ENCODE measurements at regions not wholly inside any gene's neighbourhood (a gene's known extent, or its start where the extent isn't known, plus 50 kb on each side); places are given as distances from the start of the nearest gene placed in this dataset.

DNA sequence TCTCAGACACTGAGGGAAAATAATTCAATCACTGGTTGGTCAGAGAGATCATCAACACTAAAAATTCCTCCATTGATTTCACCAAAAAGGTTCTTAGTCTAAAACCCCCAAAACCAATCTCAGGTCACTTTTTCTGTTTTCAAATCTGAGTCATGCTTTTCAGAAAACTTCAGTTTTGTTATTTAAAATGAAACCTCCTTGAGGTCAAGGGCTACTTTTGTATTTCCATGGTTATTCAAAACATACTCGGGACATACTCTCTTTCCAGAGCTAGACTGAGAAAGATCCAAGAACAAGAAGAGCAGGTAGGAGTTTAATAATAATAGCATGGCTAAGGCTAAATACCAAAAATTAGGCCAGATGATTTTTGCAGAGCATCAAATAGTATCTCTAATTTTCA is 152.8 kb downstream of the SDHAF3 start:
- Histone ChIP-seq H3K4me3 (ENCODE audit: low read depth, low read length, poor library complexity, severe bottlenecking) (no peak overlapping the region), H3K36me3 (ENCODE audit: insufficient read depth, low read length, poor library complexity, severe bottlenecking) (no peaks in the 10 kb centered on the region), H3K4me1 (ENCODE audit: insufficient read depth, low read length, poor library complexity, severe bottlenecking) (no peaks in the 10 kb centered on the region), H3K27ac (ENCODE audit: low read depth, low read length, poor library complexity, severe bottlenecking) (no peak overlapping the region), H3K9me3 (ENCODE audit: low read depth, low read length, poor library complexity, severe bottlenecking) (no peaks in the 10 kb centered on the region), H3K27me3 (replicated peaks; ENCODE audit: insufficient read depth, low read depth, low read length, poor library complexity) (no peaks in the 10 kb centered on the region)
- BruUV-seq (replicated peaks) = no TSS peak
- POLR2A ChIA-PET (ENCODE audit: low non-redundant PET) = no interaction called here
- TF ChIP-seq, protein P1, sequence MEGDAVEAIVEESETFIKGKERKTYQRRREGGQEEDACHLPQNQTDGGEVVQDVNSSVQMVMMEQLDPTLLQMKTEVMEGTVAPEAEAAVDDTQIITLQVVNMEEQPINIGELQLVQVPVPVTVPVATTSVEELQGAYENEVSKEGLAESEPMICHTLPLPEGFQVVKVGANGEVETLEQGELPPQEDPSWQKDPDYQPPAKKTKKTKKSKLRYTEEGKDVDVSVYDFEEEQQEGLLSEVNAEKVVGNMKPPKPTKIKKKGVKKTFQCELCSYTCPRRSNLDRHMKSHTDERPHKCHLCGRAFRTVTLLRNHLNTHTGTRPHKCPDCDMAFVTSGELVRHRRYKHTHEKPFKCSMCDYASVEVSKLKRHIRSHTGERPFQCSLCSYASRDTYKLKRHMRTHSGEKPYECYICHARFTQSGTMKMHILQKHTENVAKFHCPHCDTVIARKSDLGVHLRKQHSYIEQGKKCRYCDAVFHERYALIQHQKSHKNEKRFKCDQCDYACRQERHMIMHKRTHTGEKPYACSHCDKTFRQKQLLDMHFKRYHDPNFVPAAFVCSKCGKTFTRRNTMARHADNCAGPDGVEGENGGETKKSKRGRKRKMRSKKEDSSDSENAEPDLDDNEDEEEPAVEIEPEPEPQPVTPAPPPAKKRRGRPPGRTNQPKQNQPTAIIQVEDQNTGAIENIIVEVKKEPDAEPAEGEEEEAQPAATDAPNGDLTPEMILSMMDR (conservative IDR thresholded peaks at IDR 0.05; ENCODE audit: low read depth, low read length) = no peak
- TF ChIP-seq EZH2 (IDR thresholded peaks at IDR 0.05; ENCODE audit: borderline replicate concordance, low read depth, low read length, poor library complexity, severe bottlenecking) = no peak
- DNase-seq (ENCODE audit: low spot score) = no peak
- intact Hi-C loops (cut with micrococcal nuclease; ENCODE audit: unreplicated experiment) = no loop called here
- CTCF ChIA-PET = no interaction called here

DNA sequence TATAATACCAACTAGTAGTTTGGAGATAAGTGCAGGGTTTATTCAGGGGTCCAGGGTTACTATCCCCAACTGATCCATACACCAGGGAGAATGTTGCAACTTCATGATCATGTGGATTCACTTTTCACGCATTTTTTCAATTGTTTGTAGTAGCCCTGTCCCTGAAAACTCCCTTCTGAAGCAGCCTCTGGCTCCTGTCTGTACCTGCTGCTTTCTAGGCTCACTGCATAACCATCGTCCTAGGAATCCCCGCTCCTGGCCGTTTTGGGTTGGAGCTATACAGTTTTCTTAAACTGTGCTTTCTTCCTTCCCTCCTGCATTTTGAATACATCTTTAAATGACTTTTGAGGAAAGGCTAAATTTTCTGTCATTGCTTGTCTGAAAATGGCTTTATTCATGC is 154.1 kb downstream of the SDHAF3 start:
- POLR2A ChIA-PET (ENCODE audit: low non-redundant PET) = no interaction called here
- H3K27ac ChIP-seq (ENCODE audit: low read depth, low read length, poor library complexity, severe bottlenecking) = no peak overlapping the region
- CTCF ChIA-PET = no interaction called here
- intact Hi-C loops (cut with micrococcal nuclease; ENCODE audit: unreplicated experiment) = no loop called here
- H3K4me1 ChIP-seq (ENCODE audit: insufficient read depth, low read length, poor library complexity, severe bottlenecking) = no peaks in the 10 kb centered on the region
- no peaks in the 10 kb centered on the region for H3K36me3 ChIP-seq (ENCODE audit: insufficient read depth, low read length, poor library complexity, severe bottlenecking)
- no peaks in the 10 kb centered on the region for H3K27me3 ChIP-seq (replicated peaks; ENCODE audit: insufficient read depth, low read depth, low read length, poor library complexity)
- TF ChIP-seq, protein P1 (conservative IDR thresholded peaks at IDR 0.05; ENCODE audit: low read depth, low read length) = no peak
- TF ChIP-seq EZH2 (IDR thresholded peaks at IDR 0.05; ENCODE audit: borderline replicate concordance, low read depth, low read length, poor library complexity, severe bottlenecking) = no peak
- no peak overlapping the region for H3K4me3 ChIP-seq (ENCODE audit: low read depth, low read length, poor library complexity, severe bottlenecking)
- H3K9me3 ChIP-seq (ENCODE audit: low read depth, low read length, poor library complexity, severe bottlenecking) = no peaks in the 10 kb centered on the region
- no peak for DNase-seq (ENCODE audit: low spot score)
- BruUV-seq (replicated peaks) = no TSS peak

DNA sequence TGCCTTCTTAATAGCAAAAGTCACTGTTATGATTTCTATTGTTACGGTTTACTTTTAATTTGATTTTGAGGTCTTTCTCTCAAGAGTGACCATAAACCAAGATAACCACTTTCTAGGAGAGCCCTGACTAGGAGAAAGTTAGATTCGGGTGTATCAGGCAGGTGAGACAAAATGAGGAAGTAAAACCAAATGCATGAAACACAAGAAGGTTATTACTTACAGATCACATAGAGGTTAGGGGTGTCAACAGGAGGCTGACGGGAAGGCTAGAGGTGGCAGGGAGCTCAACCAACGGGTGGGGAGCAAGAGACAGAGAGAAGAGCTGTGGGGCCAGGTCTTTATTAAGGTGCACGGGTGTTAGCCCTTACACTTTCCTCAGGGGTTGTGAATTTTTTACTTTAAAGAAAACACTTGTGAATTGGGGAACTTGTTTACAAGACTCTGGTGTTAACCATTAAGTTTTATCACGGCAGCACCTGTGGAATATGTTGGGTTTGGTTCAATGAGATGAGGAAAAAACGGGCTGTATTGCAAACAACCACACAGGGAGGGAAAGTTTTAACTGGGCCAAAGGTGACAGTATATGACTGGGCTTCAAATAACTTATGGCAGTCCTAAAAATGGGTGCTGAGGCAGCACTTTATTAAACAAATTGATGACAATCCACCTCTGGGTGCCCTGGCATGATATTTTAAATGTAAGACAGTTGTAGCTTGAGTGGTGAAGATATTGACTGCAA is 154.9 kb downstream of the SDHAF3 start:
- H3K36me3 ChIP-seq (ENCODE audit: insufficient read depth, low read length, poor library complexity, severe bottlenecking) = no peaks in the 10 kb centered on the region
- no peak overlapping the region for H3K4me3 ChIP-seq (ENCODE audit: low read depth, low read length, poor library complexity, severe bottlenecking)
- BruUV-seq (replicated peaks) = no TSS peak
- CTCF ChIA-PET = no interaction called here
- TF ChIP-seq, protein P1 (conservative IDR thresholded peaks at IDR 0.05; ENCODE audit: low read depth, low read length) = no peak
- no peak for TF ChIP-seq EZH2 (IDR thresholded peaks at IDR 0.05; ENCODE audit: borderline replicate concordance, low read depth, low read length, poor library complexity, severe bottlenecking)
- POLR2A ChIA-PET (ENCODE audit: low non-redundant PET) = no interaction called here
- DNase-seq (ENCODE audit: low spot score) = no peak
- H3K27me3 ChIP-seq (replicated peaks; ENCODE audit: insufficient read depth, low read depth, low read length, poor library complexity) = no peaks in the 10 kb centered on the region
- no peak overlapping the region for H3K27ac ChIP-seq (ENCODE audit: low read depth, low read length, poor library complexity, severe bottlenecking)
- intact Hi-C loops (cut with micrococcal nuclease; ENCODE audit: unreplicated experiment) = no loop called here
- H3K9me3 ChIP-seq (ENCODE audit: low read depth, low read length, poor library complexity, severe bottlenecking) = no peaks in the 10 kb centered on the region
- no peaks in the 10 kb centered on the region for H3K4me1 ChIP-seq (ENCODE audit: insufficient read depth, low read length, poor library complexity, severe bottlenecking)
